NCI-H2081 (cell line): ENCODE measurements at regions not wholly inside any gene's neighbourhood (a gene's known extent, or its start where the extent isn't known, plus 50 kb on each side); places are given as distances from the start of the nearest gene placed in this dataset.

Source experiments
- DNase-seq, 2 experiments: peaks; one replicate each; lab custom pipeline; 2025; lab: John Stamatoyannopoulos, UW

DNA sequence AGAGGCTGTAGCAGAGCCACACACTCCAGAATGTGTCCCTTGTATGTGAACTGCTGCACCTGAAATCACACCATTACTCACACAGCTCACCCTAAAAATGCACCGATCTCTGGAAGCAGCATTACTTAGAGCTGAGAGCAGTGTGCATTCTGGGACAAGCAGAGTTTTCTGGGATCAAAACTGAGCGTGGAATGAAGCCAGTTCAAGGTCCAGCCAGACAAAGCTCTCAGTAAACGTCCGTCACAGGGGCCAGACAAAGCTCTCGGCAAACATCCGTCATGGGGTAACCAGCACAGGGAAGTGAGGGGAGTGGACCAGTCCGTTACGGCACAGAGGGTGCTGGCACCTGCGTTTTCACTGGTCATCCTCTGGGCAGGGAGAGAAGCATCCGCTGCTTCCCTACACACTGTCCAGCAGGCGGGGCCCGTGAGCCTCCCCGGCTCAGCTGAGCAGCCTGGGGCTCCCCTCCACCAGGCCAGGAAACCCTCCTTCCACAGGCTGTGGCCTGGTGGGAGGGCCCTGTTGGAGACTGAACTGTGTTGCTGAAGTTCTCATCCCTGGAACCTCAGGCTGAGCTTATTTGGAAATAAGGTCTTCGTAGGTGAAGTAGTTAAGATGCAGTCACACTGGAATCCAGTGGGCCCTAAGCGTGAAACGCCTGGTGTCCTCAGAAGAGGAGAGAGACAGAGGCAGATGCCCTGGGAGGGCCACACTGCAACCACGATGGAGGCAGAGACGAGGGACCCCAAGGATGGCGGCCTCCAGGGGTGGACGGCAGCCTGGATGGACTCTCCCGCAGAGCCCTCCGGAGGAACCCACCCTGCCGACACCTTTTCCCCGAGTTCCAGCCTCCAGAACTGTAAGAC is 883.9 kb downstream of the BRD1 start:
- peak; percentile 8 to 29 for DNase-seq

DNA sequence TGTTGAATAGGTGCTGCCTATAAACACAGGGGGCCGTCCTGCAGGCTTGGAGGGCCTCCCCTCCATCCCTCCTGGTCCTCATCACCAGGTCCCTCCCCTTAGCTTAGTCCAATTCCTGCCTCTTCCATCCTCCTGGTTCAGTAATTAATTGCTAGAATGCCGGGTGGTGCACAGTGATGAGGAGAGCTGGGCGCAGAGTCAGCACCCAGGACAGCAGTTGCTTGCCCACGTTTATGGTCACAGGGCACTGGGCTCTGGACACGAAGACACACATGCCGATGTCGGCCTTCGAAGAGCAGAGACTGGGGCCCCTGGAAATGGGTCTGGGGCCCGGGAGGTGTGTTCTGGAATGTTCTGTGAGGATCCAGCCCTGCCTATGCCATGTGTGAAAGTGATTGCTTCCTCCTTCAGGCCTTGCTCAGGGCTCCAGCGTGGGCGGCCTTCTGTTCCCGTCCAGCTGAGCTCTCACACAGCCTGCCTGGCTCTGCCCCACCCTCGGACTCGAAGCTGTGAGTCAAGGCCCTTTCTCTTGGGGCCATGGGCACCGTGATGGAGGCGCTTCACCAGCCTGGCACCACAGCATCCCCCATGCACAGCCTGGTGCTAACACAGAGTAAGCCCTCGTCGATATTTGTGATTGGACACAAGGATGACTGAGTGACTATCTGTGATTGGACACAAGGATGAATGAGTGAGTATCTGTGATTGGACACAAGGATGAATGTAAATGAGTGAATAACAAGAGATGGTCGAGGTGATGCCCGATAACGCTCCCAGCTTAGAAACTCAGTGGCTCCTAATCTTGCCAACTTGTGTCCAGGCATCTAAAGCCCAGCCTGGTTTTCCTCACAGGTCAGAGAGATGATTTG is 884.7 kb downstream of the BRD1 start:
- no peak for DNase-seq

DNA sequence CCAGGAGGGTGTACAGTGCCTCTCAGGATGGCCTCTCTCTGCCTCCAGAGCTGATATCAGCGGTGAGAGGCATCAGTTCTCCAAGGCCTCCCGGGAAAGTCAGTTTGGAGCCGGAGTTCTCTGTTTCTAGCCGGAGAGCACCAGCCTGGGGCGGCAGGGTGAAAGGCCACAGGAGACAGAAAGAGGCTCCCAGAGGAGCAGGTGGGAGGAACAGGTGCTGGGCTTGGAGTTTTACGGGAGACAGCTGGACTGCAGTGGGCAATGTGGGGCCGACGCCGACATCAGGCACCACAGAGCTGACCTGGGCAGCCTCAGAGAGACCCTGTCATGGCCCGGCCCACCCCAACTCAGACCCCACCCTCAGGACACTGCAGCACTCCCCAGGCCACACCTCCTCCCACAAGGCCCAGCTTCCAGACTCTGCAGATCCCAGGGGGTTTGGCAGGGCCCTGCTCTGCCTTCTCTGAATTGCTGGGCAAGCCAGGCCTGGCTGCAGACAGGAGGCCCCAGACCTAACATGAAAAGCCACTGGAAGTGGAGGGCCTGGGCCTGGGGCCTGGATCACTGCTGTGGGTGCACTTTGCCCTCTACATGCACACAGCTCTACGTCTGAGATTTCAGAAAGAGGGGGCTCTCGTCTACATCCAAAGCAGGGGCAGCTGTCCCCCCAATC is 885.6 kb downstream of the BRD1 start:
- no peak for DNase-seq

DNA sequence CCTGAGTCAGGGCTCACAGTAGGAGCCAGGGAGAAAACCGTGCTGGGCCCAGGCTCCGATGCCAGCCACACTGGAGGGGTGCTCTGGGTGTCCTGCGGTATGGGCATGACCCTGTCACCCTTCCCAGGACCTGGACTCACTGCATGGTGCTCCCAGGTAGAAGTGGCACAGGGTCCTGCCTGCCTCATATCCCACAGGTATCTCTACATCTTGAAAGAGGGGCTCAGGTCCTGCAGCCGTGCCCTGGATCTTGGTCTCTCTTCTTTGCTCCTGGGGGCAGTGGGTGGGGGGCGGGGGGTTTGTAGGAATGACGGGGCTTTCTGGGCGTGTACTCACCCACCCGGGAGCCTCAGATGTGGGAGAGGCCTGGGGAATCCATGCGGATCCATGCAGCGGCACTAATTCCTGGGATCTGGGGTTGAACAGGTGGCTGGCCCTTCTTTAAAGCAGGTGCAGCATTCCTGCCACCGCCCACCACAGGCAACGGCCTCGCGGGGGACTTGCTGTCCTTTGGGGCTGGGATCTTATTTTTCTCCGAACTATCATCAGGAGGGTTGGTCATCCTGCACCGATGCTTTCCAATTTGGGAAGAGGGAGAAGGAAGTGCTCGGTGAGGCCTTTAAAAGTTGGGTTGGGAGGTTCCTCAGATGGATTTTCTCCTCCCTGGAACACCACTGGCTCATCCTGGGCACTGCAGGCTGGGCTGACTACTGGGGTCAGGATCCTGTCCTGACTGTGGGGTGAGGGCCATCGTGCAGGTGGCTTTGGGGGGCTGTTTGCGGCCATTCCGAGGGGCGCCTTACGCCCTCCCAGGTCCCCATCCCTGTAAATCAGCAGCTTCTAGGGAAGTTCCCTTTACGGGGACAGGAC is 886.4 kb downstream of the BRD1 start:
- DNase-seq = no peak

DNA sequence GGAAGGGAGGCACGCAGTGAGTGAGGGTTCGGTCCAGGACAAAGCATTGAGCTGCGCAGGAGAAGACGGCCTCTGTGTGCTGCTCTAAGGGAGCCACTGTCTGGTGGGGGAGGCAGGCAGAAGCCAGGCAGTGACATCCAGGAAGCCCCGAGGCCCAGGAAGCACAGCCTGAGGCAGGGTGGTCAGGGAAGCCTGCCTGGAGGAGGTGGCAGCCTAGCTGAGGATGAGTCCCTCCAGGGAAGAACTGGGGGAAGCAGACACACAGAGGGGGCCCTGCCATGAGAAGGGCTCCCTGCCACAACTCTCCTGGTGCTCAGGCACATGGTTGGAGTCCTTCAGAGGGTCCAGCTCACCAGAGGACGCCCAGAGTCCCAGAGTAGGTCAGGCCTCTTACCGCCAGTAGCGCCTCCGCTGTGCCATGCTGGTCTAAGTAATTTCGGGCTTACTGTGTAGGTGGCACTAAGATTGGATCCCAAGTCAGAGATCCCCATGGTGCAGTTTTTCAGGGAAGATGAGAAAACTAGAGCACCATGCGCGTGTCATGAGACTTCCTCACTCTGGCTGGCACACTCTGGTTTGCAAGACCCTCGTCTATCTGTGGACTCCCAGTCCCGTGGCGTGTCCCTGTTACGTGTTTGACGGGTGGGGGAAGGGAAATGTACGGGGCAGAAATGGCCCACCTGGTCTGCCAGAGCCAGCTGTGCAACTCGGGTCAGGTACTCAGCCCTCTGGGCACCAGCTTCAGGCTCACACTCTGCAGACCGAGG is 887.2 kb downstream of the BRD1 start:
- DNase-seq = no peak

DNA sequence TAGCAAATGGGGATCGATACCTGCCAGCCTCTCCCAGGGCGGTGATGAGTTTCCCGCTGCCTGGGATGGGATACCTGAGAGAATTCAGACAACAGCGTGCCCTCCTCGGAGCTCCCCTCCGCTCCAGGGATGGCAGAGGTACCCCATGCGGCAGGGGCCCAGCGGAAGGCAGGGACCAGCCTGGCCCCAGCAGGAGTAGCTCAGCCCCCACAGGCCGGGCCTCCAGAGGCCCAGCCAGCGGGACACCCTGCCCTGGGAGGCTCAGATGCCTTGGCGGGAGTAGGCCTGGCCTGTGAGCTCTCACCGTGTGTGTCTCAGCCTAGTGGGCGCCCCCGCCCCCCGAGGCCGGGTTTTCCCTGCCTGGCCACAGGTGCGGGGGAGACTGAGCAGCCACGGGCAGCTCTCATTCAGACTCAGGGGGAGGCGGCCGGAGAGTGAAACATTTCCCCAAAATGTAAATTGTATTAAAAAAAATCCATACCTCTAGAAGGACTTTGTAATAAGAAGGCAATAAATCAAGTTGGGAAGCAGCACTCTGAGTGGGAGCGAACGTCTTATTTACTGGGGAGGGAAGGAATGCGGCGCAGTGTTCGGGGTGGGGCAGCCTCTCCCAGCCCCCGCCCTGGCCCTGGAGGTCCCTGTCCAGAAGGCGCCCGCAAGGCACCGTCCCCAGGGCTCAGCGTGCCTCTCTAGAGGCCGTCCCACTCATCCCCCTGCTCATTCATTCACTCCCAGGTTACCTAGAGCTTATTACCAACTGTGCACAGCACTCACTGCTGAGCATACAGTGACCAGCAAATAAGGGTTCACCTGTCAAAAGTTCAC is 888.0 kb downstream of the BRD1 start:
- DNase-seq = no peak

DNA sequence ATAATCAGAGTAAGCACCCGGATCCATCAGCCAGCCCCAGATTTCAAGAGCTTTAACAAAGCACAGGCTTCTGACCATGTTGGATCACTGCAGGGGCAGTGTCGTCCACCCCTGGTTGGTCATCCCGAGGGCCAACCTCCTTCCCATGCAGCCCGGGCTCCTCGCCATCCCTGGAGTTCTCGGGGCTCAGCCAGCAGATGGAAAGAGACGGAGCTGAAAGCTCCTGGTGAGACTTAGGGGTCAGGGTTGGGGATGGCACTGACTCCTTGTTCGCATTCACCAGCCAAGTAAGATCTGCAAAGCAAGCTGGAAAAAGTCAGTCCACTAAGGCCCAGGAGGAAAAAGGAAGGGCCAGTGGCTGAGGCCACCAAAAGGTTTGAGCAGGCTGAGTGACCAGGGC is 888.9 kb downstream of the BRD1 start:
- DNase-seq = no peak

DNA sequence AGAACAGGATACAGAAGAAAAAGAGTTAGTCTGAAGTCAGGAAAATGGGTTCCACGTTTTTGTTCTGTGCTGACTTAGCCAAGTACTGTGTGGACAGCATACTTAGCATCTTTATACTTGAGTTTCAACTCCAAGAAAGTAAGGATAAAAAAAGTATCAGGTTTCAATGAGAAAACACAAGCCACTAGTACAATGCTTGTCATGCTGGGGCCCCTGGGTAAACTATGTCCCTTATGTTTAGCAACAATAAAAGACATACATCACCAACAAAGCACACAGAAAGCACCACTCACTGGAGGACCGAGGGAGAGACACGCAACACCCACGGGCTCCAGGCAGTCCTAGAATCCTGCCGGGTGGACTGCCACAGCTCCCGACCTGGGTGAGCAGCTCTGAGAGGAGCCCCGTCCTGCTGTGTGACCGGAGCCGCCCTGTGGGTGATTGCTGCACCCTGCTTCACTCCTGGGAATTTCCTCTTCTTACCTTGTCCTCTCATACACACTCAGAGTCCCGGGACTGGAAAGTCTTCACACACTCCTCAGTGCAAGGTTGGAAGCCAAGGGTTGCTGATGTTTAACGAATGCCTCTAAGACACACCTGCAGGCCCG is 890.5 kb downstream of the BRD1 start:
- no peak for DNase-seq

DNA sequence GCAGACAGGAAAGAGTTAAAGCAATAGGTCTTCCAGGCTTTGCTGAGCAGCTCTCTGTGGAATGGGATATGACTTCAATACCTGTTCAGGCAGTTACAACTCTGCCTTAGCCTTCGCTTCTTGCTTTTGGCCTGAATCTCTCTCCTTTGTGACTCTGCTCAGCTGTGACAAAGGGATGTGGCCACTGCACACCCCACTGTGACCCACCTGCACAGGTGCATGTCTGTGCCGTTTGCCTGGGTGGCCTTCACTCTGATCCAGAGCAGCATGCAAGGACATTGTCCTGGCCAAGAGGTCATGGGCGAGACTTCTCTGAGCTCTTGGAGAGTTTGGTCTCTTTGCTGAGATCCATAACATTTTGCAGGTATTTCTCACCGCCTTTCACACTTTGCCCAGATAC is 891.3 kb downstream of the BRD1 start:
- no peak for DNase-seq

DNA sequence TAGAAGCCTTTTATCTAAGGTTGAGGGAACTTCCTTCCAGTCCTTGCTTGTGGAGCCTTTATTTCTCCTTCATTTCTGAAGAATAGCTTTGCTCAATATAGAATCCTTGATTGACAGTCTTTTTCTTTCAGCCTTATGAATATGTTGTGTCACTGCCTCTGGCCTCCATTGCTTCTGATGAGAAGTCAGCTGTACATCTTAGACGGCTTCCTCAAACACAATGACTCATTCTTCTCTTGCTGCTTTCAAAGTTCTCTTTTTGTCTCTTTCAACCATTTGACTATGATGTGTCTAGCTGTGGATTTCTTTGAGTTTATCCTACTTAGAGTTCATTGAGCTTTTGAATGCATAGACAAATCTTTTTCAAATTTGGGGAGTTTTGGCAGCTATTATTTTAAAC is 893.2 kb downstream of the BRD1 start:
- DNase-seq = no peak

DNA sequence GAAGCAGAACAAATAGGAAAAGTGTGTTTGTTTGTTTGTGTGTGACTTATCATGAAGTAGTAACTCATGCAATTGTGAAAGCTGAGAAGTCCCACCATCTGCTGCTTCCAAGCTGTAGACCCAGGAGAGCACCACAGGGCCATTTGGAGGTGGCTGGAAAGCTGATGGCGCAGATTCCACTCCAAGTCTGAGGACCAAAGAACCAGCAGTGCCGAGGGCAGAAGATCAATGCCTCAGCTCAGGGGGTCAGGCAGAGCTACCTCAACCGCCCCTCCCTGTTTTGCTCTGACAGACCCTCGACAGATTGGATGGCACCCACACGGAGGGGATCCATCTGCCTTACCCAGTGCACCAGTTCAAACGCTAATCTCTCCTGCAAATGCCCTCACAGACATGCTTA is 896.2 kb downstream of the BRD1 start:
- DNase-seq = no peak

DNA sequence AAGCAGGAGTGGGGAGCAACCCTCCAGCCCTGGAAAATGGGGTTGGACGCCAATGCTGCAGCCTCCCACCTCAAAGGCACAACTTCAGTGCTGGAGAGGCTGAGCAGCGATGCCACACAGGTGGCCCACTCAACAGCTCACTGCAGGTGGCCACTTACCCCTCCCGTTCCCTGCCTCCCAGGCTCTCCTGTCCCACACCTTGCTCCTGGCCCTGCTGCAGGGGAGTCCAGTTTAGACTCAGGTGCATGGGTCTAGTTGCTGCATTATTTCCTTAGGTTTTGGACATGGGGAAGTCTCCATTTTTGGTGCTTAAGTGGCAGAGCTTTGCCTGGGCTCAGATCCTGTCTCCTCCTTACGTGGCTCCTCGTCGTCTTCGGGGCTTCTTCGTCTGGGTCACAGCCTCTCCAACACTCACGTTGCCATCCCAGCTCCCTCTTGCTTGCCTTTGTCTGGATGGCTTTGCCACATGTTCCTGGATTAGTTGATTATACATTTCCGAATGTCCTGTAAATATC is 898.3 kb downstream of the BRD1 start:
- DNase-seq = no peak

DNA sequence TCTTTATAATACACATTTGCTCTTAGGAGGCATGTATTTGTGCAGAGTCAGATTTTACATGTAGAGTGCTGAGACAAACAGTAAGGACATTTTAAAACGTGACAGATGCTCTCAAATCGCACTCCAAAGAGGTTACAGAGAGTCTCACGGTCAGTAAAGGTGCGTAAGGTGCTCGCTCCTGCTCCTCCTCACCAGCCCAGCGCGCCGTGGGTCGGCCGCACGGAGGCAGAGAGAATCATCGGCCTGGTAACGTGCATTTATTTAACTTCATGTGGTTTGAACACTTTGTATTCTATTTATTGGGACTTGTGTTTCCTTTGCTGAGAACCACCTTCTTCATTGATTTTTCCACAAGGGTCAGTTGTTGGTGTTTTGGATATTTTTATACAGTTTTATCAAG is 900.1 kb downstream of the BRD1 start:
- DNase-seq = no peak

DNA sequence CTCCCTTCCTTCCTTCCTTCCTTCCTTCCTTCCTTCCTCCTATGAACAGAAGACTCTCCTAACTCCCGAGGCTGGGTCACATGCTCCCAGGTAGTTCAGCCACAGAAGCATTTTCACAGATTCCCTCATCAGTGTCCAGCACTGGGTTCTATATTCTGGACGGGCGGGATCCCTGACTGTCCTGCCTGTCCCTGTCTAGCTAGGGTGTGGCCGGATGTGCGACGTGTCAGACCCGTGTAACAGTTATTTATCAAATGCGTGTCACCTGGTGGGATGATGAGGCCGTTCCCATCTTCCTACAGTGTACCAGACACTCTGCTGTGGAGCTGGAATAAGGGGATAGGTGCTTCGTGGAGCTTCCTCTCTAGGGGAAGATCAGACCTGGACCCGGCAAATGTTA is 901.0 kb downstream of the BRD1 start:
- DNase-seq = no peak

DNA sequence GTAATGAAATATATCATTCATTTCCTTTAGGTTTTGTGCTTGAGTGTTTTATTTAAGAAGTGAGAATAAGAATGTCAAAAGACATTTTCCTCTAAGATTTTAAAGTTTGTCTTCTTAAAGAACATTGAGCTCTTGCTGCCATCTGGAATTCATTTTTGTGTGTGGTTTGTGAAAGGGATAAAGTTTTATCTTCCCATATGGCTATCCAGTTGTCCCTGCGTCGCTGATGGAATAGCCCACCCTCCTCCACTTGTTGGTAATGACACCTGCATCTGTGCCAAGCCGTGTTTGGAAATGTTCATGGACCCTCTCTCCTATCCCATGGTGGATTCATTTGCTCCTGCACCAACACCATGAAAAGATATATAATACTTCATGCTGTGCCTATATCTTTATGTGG is 901.5 kb downstream of the BRD1 start:
- DNase-seq = no peak

DNA sequence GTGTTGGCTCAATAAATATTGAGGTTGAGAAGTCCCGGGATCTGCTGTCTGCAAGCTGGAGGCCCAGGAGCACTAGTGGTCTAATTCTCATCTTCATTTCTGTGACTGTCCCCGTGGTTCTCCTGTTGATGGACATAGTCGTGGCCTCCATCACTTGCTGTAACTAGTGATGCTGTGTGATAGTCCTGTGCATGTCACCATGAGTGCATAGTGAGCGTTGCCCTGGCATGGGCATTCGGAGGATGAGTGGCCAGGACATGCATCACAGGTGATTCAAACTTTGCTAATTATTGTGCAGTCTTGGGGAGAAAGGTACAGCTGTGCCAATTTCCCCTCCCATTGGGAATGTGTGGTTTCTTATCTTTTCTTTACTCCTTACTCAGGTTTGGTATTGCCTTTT is 902.2 kb downstream of the BRD1 start:
- no peak for DNase-seq

DNA sequence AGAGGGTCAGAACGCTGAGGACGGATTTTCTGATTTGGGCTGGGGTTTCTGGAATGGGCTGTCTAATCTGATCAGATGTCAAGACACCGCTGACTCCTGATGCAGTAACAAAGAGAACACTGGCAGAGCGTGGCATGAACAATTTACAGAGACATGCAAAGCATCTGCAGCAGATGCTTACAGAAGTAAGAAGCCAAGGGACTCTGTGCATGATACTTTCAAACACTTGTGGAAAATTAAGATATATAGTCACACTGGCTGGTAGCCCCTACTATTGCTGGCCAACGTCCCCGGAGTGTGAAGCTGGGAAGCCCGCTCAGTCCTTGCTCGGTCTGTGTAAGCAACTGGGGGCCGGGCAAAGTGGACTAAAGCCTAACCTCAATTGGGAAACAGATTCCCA is 903.7 kb downstream of the BRD1 start:
- no peak for DNase-seq

DNA sequence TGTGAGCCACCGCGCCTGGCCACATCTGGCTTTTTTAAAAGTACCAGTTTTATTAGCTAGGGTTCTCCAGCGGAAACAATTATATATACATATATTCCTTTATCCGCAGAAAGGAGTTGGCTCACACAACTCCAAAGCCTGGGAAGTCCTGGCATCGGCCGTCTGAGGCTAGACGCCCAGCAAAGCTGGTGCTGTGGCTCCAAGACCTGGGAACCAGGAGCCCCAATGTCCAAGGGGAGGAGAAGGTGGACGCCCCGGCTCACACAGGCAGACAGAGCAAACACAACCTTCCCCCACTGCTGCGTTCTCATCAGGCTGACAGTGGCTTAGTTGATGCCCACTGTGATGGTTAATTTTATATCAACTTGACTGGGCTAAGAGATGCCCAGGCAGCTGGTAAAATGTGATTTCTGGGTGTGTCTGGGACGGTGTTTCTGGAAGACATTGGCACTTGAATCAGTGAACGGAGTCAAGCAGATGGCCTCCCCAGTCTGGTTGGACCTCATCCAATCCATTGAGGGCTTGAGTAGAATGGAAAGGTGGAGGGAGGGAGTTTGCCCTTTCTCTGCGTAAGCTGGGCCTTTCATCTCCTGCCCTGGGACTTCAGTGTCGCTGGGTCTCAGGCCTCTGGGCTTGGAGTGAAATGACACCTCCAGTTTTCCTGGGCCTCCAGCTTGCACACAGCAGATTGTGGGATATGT is 904.4 kb downstream of the BRD1 start:
- no peak for DNase-seq

DNA sequence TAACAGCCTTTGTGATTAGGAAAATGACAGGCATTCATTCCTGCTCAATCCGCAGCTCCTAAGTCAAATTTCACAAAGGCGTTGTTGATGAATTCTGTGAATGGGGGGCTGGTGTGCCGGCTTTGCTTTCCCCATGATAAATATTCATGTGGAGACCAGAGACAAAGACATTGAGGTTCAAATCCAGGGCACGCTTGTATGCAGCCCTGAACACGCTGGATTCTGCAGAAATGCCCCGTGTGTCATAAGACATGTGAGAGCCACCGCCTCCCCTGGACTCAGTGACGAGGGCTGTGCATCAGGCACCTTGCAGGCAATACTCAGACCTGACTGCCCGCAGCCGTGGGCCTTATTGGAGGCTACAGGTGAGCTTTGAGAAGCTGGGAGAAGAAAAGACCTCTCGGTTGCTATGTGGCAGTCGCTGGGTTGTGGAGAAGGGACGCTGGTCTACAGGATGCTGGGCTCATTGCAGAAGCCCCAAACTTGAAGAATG is 906.2 kb downstream of the BRD1 start:
- no peak for DNase-seq
